AG04449 (cell line): ENCODE measurements at regions not wholly inside any gene's neighbourhood (a gene's known extent, or its start where the extent isn't known, plus 50 kb on each side); places are given as distances from the start of the nearest gene placed in this dataset.

Experiments used
- CTCF ChIA-PET: fragments of 350-600 bp; formaldehyde crosslinking; extraction: SDS; loops from one replicate; lab custom pipeline; 2021; ENCODE audit warnings: antibody characterized with exemption; lab: Yijun Ruan, JAX
- POLR2A ChIA-PET: fragments of 400-600, 350-600 bp; formaldehyde crosslinking; extraction: SDS; loops from one replicate; lab custom pipeline; 2020; ENCODE audit warnings: antibody characterized with exemption, inconsistent platforms; lab: Yijun Ruan, JAX
- DNase-seq: peaks from one replicate; pipeline ENCODE4 v3.0.0-alpha.2; 2010; ENCODE audit warnings: low read depth, low spot score
- H3K4me3 ChIP-seq: 2 replicates; pipeline ENCODE4 v1.5.1; 2011; ENCODE audit warnings: low read depth, mild to moderate bottlenecking, control low read depth, low read length
- CTCF ChIP-seq: IDR thresholded peaks from one replicate; pipeline ENCODE4 v1.5.1; 2011; ENCODE audit warnings: mild to moderate bottlenecking, moderate library complexity, low read length, control low read depth, inconsistent platforms; ENCODE audit not compliant: insufficient read depth; ENCODE audit errors: missing control alignments

GRCh38 chr9:118364266-118365106 is 660.3 kb downstream of the TLR4 start:
- ChIA-PET CTCF (no interaction called here), POLR2A (no interaction called here)
- no peak for DNase-seq
- no peak for TF ChIP-seq CTCF
- no peak overlapping the region for H3K4me3 ChIP-seq

- ChIA-PET POLR2A (no interaction called here), CTCF (no interaction called here)
- DNase-seq, result no peak
- TF ChIP-seq CTCF, result no peak
- H3K4me3 ChIP-seq, result no peak overlapping the region
Measured at GRCh38 chr9:118366228-118366627, 662.0 kb downstream of the TLR4 start.

GRCh38 chr9:118367383-118367782 is 663.2 kb downstream of the TLR4 start:
- no peak for TF ChIP-seq CTCF
- DNase-seq, result no peak
- H3K4me3 ChIP-seq, result no peak overlapping the region
- CTCF ChIA-PET, result no interaction called here
- POLR2A ChIA-PET, result no interaction called here

GRCh38 chr9:118384531-118385100 is 680.4 kb downstream of the TLR4 start:
- POLR2A ChIA-PET, result no interaction called here
- CTCF ChIA-PET, result no interaction called here
- H3K4me3 ChIP-seq, result no peak overlapping the region
- no peak for DNase-seq
- no peak for TF ChIP-seq CTCF

GRCh38 chr9:118395415-118395814 is 691.2 kb downstream of the TLR4 start:
- DNase-seq, result no peak
- ChIA-PET POLR2A (no interaction called here), CTCF (no interaction called here)
- no peak overlapping the region for H3K4me3 ChIP-seq
- TF ChIP-seq CTCF, result no peak

GRCh38 chr9:118401546-118401945 is 697.3 kb downstream of the TLR4 start:
- H3K4me3 ChIP-seq, result no peak overlapping the region
- ChIA-PET POLR2A (no interaction called here), CTCF (no interaction called here)
- TF ChIP-seq CTCF, result no peak
- no peak for DNase-seq
